ENCODE measurements at regions not wholly inside any gene's neighbourhood (a gene's known extent, or its start where the extent isn't known, plus 50 kb on each side); places are given as distances from the start of the nearest gene placed in this dataset.

- whole genome bisulfite sequencing, 5 donors = 49 to 68% (median 65%) methylated on average over 3 of the region's 3 CpGs
- no peaks in the 10 kb centered on the region for H3K36me3 ChIP-seq
- intact Hi-C loops (cut with DNase I; ENCODE audit: low total_unique reads) = no loop called here
Observed at GRCh38 chr14:23800811-23801210, 152.8 kb upstream of the DHRS4 start.

GRCh38 chr14:23801766-23802165, 151.8 kb upstream of the DHRS4 start:
- intact Hi-C loops (cut with DNase I; ENCODE audit: low total_unique reads) = no loop called here
- Histone ChIP-seq H3K27ac (no peak overlapping the region), H3K4me1 (no peaks in the 10 kb centered on the region), H3K36me3 (no peaks in the 10 kb centered on the region), H3K27me3 (no peaks in the 10 kb centered on the region), H3K9me3 (peaks cover 0 to 16% (median 3%) of the 10 kb centered on the region in 4 donors), H3K4me3 (no peak overlapping the region)
- 43 to 77% (median 67%) methylated on average over 2 of the region's 2 CpGs for WGBS, 5 donors
- DNase-seq = no peak
- TF ChIP-seq POLR2A (IDR thresholded peaks at IDR 0.05) (no peak), CTCF (IDR thresholded peaks at IDR 0.05) (no peak), EP300 (IDR thresholded peaks at IDR 0.05) (no peak), POLR2AphosphoS5 (IDR thresholded peaks at IDR 0.05) (no peak)

More at GRCh38 chr14:23800811-23801210, 152.8 kb upstream of the DHRS4 start:
- no peak overlapping the region for H3K4me3 ChIP-seq
- H3K9me3 ChIP-seq = peaks cover 0 to 12% (median 3%) of the 10 kb centered on the region in 4 donors
- TF ChIP-seq POLR2AphosphoS5 (IDR thresholded peaks at IDR 0.05) (no peak), EP300 (IDR thresholded peaks at IDR 0.05) (no peak)
- no peaks in the 10 kb centered on the region for H3K27me3 ChIP-seq
- H3K27ac ChIP-seq = no peak overlapping the region
- DNase-seq = no peak
- no peaks in the 10 kb centered on the region for H3K4me1 ChIP-seq

- Histone ChIP-seq H3K36me3 (no peaks in the 10 kb centered on the region), H3K27ac (no peak overlapping the region), H3K9me3 (peaks cover 0 to 16% (median 3%) of the 10 kb centered on the region in 4 donors), H3K4me1 (no peaks in the 10 kb centered on the region), H3K27me3 (no peaks in the 10 kb centered on the region), H3K4me3 (no peak overlapping the region)
- WGBS, 5 donors = 76 to 93% (median 84%) methylated on average over 3 of the region's 3 CpGs
- TF ChIP-seq POLR2A (IDR thresholded peaks at IDR 0.05) (no peak), EP300 (IDR thresholded peaks at IDR 0.05) (no peak), CTCF (IDR thresholded peaks at IDR 0.05) (no peak), POLR2AphosphoS5 (IDR thresholded peaks at IDR 0.05) (no peak)
- DNase-seq = no peak
- intact Hi-C loops (cut with DNase I; ENCODE audit: low total_unique reads) = no loop called here
Observed at GRCh38 chr14:23804817-23805216, 148.8 kb upstream of the DHRS4 start.

- DNase-seq = no peak
- intact Hi-C loops (cut with DNase I; ENCODE audit: low total_unique reads) = no loop called here
Observed at GRCh38 chr14:23805761-23806160, 147.8 kb upstream of the DHRS4 start.

More at GRCh38 chr14:23805761-23806160, 147.8 kb upstream of the DHRS4 start:
- no peak for TF ChIP-seq CTCF (IDR thresholded peaks at IDR 0.05)
- no peak for TF ChIP-seq EP300 (IDR thresholded peaks at IDR 0.05)
- no peak for TF ChIP-seq POLR2A (IDR thresholded peaks at IDR 0.05)
- TF ChIP-seq POLR2AphosphoS5 (IDR thresholded peaks at IDR 0.05) = no peak
- H3K36me3 ChIP-seq = no peaks in the 10 kb centered on the region
- H3K4me3 ChIP-seq = no peak overlapping the region
- H3K9me3 ChIP-seq = peaks cover 0 to 16% (median 3%) of the 10 kb centered on the region in 4 donors
- no peak overlapping the region for H3K27ac ChIP-seq
- H3K27me3 ChIP-seq = no peaks in the 10 kb centered on the region
- H3K4me1 ChIP-seq = no peaks in the 10 kb centered on the region

Data from stomach (tissue), 8 donors.